NOMO-1 treated with dmso at 0.1 percent for 144 hours (cell line): ENCODE measurements at regions not wholly inside any gene's neighbourhood (a gene's known extent, or its start where the extent isn't known, plus 50 kb on each side); places are given as distances from the start of the nearest gene placed in this dataset.
"Not testable (repeated sequence)": the region's sequence is repeated elsewhere in the genome, so short reads cannot be mapped to it uniquely, and the experiment has no call there.

Experiments used
- DNase-seq: peaks from one replicate; lab custom pipeline; 2025; ENCODE audit not compliant: unreplicated experiment; lab: John Stamatoyannopoulos, UW

DNA sequence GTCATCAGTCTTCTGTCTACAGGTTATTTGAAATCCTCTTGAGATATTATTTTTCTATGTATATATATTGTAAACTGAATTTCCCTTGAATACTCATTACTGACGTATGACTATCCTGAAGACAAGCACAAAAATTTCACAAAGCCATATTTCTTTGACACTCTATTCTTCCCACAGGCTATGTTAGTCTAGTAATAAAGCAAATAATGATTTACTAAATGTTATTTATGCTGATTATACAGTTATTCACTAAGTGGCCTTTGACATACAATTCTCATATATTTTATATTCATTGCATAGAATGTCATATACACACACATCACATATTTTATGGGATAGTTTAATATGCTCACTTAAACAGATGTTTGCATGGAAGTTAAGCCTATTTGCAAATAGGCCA lies 793.0 kb upstream of the GRAMD2B start:
- no peak for DNase-seq

DNA sequence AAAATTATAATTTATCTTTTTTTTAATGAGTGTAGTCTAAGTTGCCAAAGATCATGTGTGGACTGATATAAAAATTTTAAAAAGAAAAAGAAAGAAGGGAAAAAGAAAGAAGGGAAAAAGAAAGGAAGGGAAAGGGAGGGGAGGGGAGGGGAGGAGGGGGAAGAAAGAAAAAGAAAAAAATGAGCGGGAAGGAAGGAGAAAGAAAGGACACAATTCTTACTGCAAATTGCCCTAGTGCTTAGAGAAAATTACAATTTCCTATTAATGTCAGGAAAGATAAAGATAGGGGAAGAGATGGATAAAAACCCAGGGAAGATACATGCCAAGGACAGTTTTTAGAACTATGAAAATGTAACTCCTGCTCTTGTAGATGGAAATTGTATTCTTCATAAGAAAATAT lies 789.7 kb upstream of the GRAMD2B start:
- DNase-seq: no peak

- no peak for DNase-seq
These were observed 788.9 kb upstream of the GRAMD2B start for GRCh38 chr5:125634216-125634835.

DNA sequence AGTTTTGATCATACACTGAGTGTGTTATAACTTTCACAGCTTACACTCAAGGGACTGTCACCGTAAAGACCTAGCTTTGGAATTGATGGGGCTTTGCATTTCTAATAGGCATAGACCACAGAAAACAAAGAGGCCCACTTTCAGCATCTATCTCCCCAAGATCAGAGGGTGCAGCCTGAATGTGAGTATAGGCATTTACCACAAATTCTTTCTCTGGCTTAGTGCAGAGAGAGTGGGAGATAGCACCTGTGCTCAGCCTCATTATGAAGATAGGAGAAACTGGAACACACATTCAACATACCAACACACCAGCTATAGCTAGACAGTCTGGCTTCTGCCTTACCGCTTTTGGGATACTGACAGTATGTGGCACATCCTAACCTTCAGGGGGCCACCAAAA lies 783.4 kb upstream of the GRAMD2B start:
- no peak for DNase-seq

DNA sequence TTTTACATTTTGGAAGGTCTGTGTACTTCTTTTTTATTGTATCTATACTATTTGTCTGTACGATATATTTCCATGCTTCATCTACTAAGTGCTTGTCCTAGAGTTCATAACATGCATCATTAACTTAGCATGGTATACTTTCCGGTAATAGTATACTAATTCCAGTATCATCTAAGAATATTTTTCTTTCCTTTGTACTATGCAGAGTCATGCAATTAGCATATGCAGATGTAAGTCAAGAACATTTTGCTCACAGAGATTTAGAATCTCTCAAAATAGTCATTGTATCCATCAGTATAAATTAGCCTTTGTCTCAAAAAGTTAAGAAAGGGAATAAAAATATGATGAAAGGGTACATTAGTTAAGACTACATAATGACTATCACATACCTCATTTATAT lies 770.4 kb upstream of the GRAMD2B start:
- no peak for DNase-seq

DNA sequence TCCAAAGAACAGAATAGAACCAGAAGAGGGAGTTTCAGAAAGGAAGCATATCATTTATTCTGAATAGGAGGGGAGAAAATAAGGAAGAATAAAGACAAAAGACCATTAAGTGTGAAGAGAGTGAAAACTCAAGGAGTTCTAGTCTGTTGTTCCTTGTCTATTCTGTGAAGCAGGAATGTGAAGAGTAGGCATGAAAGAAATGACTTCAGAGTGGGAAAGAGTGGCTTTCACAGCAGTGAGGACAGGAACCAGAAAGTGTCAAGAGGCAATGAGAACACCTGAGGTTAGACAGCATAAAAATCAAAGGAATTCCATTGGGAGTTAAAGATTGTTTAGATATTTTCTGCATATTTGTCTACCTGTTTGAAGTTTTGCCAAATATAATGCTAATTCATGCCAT lies 768.8 kb upstream of the GRAMD2B start:
- DNase-seq: no peak

DNA sequence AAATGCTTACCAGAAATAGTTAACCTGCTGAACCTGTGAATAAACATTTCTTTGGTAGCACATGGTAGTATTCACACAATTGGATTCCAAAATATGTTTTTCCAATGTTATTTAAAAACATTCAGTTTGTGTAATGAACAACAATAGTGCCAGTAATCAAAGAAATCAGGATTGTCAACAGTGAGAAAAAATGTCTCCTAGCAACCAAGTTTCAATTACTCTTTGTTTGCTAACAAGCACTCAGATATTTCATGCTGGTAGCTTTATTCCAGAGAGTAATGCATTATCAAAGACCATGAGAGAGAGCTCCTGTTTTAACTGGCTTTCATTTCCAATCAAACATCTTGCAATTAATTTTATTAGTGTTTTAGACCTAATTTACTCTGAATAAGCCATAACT lies 768.1 kb upstream of the GRAMD2B start:
- DNase-seq: no peak

GRCh38 chr5:125657936-125658335 lies 765.3 kb upstream of the GRAMD2B start:
- DNase-seq: no peak

- DNase-seq: no peak
These were observed 763.7 kb upstream of the GRAMD2B start for GRCh38 chr5:125659316-125660023.

- no peak for DNase-seq
These were observed 762.8 kb upstream of the GRAMD2B start for GRCh38 chr5:125660231-125660895.

- no peak for DNase-seq
These were observed 761.6 kb upstream of the GRAMD2B start for GRCh38 chr5:125661584-125661983.

DNA sequence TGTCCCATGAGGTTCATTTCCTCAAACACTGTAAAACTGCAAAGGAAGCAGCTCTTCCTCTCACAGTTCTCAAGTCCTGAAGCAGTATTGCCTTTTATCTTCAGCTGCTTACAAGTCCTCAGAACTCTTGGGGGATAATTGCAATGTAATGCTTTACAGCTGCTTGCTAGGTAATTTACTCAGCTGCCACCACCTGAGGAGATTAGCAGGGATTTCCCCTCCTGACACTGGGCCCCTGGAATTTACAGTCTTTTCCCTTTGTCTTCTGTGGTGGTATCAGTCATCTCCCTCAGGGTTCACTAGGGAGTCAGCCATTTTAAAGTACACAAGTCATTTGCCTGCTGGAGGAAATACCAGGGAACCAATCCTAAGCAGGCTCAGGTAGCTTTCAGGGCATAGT lies 754.3 kb upstream of the GRAMD2B start:
- DNase-seq: no peak

GRCh38 chr5:125673359-125673950 lies 749.8 kb upstream of the GRAMD2B start:
- no peak for DNase-seq

GRCh38 chr5:125679522-125679921 lies 743.7 kb upstream of the GRAMD2B start:
- DNase-seq: no peak

GRCh38 chr5:125683669-125684068 lies 739.5 kb upstream of the GRAMD2B start:
- DNase-seq: no peak

DNA sequence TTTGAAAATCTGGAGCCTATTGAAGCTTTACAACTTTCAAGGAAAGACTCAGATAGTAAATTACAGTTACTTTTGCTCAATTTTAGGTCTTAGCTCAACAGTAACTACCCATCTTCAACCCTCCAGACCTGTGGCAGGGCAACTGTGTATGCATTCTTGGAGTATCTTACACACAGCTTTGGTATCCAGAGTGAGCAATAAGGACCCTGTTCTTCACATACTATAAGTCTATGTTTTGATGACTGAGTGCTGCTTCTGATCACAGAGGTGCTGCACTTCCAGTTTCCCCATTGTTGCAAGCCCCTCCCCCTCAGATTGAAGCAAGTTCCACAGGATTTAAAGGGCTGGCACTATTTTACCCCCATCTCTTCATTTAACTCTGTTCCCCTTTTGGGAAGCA lies 737.4 kb upstream of the GRAMD2B start:
- no peak for DNase-seq

DNA sequence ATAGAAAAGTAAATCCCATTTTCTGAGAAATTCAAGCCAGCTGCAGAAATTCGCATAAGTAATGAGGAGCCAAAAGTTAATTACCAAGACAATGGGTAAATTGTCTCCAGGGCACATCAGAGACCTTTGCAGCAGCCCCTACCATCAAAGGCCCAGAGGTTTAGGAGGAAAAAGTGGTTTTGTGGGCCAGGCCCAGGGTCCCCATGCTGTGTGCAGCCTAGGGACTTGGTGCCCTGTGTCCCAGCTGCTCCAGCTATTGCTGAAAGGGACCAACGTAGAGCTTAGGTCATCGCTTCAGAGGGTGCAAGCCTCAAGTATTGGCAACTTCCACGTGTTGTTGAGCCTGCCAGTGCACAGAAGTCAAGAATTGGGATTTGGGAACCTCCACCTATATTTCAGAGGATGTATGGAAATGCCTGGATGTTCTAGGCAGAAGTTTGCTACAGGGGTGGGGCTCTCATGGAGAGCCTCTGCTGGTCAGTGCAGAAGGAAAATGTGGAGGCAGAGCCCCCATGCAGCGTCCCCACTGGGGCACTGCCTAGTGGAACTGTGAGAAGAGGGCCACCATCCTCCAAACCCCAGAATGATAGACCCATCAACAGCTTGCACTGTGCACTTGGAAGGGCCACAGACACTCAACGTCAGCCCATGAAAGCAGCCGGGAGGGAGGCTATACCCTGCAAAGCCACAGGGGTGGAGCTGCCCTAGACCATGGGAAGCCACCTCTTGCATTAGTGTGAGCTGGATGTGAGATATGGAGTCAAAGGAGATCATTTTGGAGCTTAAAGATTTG lies 731.3 kb upstream of the GRAMD2B start:
- DNase-seq: not testable (repeated sequence)

DNA sequence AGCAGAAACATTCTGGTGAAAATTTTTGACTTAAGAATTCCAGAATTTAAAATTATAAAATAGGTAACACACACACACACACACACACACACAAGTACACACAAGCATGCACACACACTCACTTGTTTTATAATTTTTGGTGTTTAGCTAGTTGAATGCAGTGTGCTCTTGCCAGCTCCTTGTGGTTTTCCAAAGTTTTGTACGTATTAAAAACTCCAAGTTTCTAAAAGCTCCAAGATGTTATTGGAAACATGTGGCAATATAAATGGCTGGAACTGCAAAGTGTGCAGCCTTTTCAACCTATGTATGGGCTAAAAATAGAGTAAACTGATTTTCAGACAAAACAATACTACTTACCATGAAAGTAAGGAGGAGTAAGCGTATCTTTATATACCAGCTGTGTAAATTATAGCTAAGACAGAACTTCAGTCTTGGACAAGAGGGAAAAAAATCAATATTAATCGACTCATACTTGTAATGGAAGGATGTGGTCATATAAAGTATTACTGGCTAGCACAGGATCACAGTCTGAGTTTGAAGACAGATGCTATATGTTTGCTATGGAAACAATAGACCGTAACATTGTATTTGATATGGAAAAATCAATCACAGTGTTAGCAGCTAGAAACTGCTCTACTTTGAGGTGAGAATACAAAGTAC lies 727.1 kb upstream of the GRAMD2B start:
- no peak for DNase-seq

GRCh38 chr5:125696762-125697161 lies 726.4 kb upstream of the GRAMD2B start:
- DNase-seq: no peak

GRCh38 chr5:125698420-125698819 lies 724.8 kb upstream of the GRAMD2B start:
- no peak for DNase-seq

GRCh38 chr5:125699860-125700259 lies 723.3 kb upstream of the GRAMD2B start:
- DNase-seq: no peak
